T-helper 1 cell treated with Interleukin-12 subunit alpha and Interleukin-12 subunit beta and Interleukin-4 antibody, amounts not matched to agents 30 ng/mL and 1 ng/mL, for 36 hours (primary cell): ENCODE measurements at regions not wholly inside any gene's neighbourhood (a gene's known extent, or its start where the extent isn't known, plus 50 kb on each side); places are given as distances from the start of the nearest gene placed in this dataset.

Source experiments
- intact Hi-C: fragments of 100-400 bp; cut with micrococcal nuclease; formaldehyde crosslinking; loops from one replicate; pipeline ENCODE4 v1.15.1; 2024

- intact Hi-C loops: no loop called here
Measured at GRCh38 chr5:53211799-53212198, 102.2 kb upstream of the MOCS2 start.

GRCh38 chr5:53219174-53219573 lies 109.6 kb upstream of the MOCS2 start:
- intact Hi-C loops: no loop called here

GRCh38 chr5:53219610-53220009 lies 110.1 kb upstream of the MOCS2 start:
- intact Hi-C loops: no loop called here

GRCh38 chr5:53233645-53234405 lies 124.3 kb upstream of the MOCS2 start:
- intact Hi-C loops: no loop called here

- intact Hi-C loops: no loop called here
Measured at GRCh38 chr5:53236683-53237082, 127.1 kb upstream of the MOCS2 start.

- intact Hi-C loops: no loop called here
Measured at GRCh38 chr5:53237876-53238275, 128.3 kb upstream of the MOCS2 start.

GRCh38 chr5:53239301-53239990 lies 129.9 kb upstream of the MOCS2 start:
- intact Hi-C loops: no loop called here

- intact Hi-C loops: no loop called here
Measured at GRCh38 chr5:53240661-53241060, 131.1 kb upstream of the MOCS2 start.

GRCh38 chr5:53241572-53241971 lies 132.0 kb upstream of the MOCS2 start:
- intact Hi-C loops: no loop called here

GRCh38 chr5:53243403-53243802 lies 133.8 kb upstream of the MOCS2 start:
- intact Hi-C loops: no loop called here

- intact Hi-C loops: no loop called here
Measured at GRCh38 chr5:53246042-53246836, 136.7 kb upstream of the MOCS2 start.

GRCh38 chr5:53249529-53250200 lies 140.1 kb upstream of the MOCS2 start:
- intact Hi-C loops: no loop called here

GRCh38 chr5:53250201-53250550 lies 140.6 kb upstream of the MOCS2 start:
- intact Hi-C loops: no loop called here

- intact Hi-C loops: no loop called here
Measured at GRCh38 chr5:53253421-53253871, 143.9 kb upstream of the MOCS2 start.

GRCh38 chr5:53256746-53257145 lies 147.2 kb upstream of the MOCS2 start:
- intact Hi-C loops: no loop called here

- intact Hi-C loops: no loop called here
Measured at GRCh38 chr5:53257806-53258373, 148.3 kb upstream of the MOCS2 start.

GRCh38 chr5:53259176-53259575 lies 149.6 kb upstream of the MOCS2 start:
- intact Hi-C loops: no loop called here

- intact Hi-C loops: no loop called here
Measured at GRCh38 chr5:53260446-53260845, 150.9 kb upstream of the MOCS2 start.

GRCh38 chr5:53261245-53261644 lies 151.7 kb upstream of the MOCS2 start:
- intact Hi-C loops: no loop called here

- intact Hi-C loops: loop anchor here (1.0 kb wide), 1 partner anchor 956 kb away; no protein-coding TSS in a partner anchor
Measured at GRCh38 chr5:53262348-53262970, 152.9 kb upstream of the MOCS2 start.

- intact Hi-C loops: no loop called here
Measured at GRCh38 chr5:53263151-53263550, 153.6 kb upstream of the MOCS2 start.
